ENCODE measurements at regions not wholly inside any gene's neighbourhood (a gene's known extent, or its start where the extent isn't known, plus 50 kb on each side); places are given as distances from the start of the nearest gene placed in this dataset.

DNA sequence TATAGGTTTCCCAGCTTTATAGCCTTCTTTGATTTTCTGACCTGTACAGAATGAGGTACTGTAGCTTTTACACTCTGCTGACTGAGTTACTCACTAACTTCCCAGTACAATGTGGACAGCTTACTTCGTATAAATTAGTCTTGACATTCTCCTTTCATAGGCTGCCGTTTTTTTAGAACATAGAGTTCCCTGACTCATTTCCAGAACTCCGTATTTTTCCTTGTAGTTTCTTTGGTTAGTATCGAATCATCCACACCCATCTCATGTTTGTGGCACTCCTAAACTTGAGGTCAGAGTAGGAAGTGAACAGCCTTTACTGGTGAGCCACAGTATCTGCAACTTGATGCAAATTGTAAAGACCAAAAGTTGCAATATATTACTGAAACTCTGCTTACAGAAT lies 303.9 kb downstream of the SLITRK5 start:
- TF ChIP-seq CTCF (conservative IDR thresholded peaks at IDR 0.05) (no peak), EZH2 (IDR thresholded peaks at IDR 0.05; ENCODE audit: low read depth) (no peak)
